Bronchial epithelial cell (primary cell): ENCODE measurements at regions not wholly inside any gene's neighbourhood (a gene's known extent, or its start where the extent isn't known, plus 50 kb on each side); places are given as distances from the start of the nearest gene placed in this dataset.

Source experiments
- DNase-seq: peaks from one replicate; pipeline ENCODE4 v3.0.0-alpha.2; 2010; ENCODE audit warnings: low read depth
- FAIRE-seq: peaks from 2 replicates; lab custom pipeline; 2011; peaks lifted over from hg19 to GRCh38; lab: Jason Lieb, UNC
- H3K27me3 ChIP-seq: 2 replicates; pipeline ENCODE4 v1.5.1; 2011; ENCODE audit warnings: low read length; ENCODE audit not compliant: control insufficient read depth, insufficient read depth
- H3K36me3 ChIP-seq: 2 replicates; pipeline ENCODE4 v1.5.1; 2011; ENCODE audit warnings: low read length; ENCODE audit not compliant: control insufficient read depth, insufficient read depth
- H3K4me3 ChIP-seq: 2 replicates; pipeline ENCODE4 v1.5.1; 2011; ENCODE audit warnings: mild to moderate bottlenecking, low read depth, low read length, control low read depth
- CTCF ChIP-seq: IDR thresholded peaks from 2 replicates; pipeline ENCODE4 v1.5.1; 2011; ENCODE audit warnings: mild to moderate bottlenecking, moderate library complexity, low read length, control low read depth, inconsistent platforms; ENCODE audit not compliant: insufficient read depth, severe bottlenecking

DNA sequence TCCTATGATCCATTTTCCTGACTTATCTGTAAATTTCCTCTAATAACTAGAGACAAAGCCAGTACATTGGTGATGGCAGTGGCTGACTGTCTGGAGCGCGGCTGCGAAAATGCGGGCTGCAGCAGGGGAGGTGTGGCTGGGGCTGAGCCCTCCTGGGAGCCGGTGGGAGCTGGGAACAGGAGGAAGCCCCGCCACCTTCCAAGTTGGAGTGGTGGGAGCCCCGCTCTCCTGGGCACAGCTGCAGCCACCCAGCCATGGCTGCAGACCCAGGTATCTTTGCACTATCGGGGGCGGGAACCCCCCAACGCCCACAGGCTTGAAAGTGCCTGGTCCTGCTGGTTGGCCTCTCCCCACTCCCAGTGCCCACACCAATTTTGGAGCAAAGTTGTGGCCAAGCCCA, 633.0 kb upstream of the TMEFF2 start:
- H3K36me3 ChIP-seq, result no peaks in the 10 kb centered on the region
- no peak for FAIRE-seq
- H3K27me3 ChIP-seq, result no peaks in the 10 kb centered on the region
- no peak for TF ChIP-seq CTCF
- no peak for DNase-seq
- no peak overlapping the region for H3K4me3 ChIP-seq

GRCh38 chr2:192814376-192814775, 619.6 kb upstream of the TMEFF2 start:
- TF ChIP-seq CTCF, result no peak
- DNase-seq (no peak), FAIRE-seq (no peak)
- H3K36me3 ChIP-seq, result no peaks in the 10 kb centered on the region
- no peaks in the 10 kb centered on the region for H3K27me3 ChIP-seq
- H3K4me3 ChIP-seq, result no peak overlapping the region

DNA sequence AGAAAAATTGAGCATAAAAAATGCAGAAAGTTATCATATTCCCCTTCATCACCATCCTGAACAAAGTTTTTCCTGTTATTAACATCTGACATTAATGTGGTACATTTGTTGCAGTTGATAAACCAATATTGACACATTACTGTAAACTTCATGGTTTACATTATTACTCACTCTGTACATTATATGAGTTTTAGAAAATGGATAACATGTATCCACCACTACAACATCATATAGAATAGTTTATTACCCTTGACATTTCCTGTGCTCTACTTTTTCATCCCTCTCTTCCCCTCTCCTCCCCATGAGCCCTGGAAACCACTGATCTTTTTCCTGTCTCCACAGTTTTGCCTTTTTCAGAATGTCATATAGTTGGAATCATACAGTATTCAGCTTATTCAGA, 618.6 kb upstream of the TMEFF2 start:
- no peak for TF ChIP-seq CTCF
- Histone ChIP-seq H3K36me3 (no peaks in the 10 kb centered on the region), H3K27me3 (no peaks in the 10 kb centered on the region), H3K4me3 (no peak overlapping the region)
- DNase-seq (no peak), FAIRE-seq (no peak)

GRCh38 chr2:192809173-192809572, 614.4 kb upstream of the TMEFF2 start:
- Histone ChIP-seq H3K27me3 (no peaks in the 10 kb centered on the region), H3K36me3 (no peaks in the 10 kb centered on the region), H3K4me3 (no peak overlapping the region)
- TF ChIP-seq CTCF, result no peak
- FAIRE-seq, result no peak
- no peak for DNase-seq

- Histone ChIP-seq H3K27me3 (no peaks in the 10 kb centered on the region), H3K36me3 (no peaks in the 10 kb centered on the region), H3K4me3 (no peak overlapping the region)
- TF ChIP-seq CTCF, result no peak
- DNase-seq (no peak), FAIRE-seq (no peak)
Measured at GRCh38 chr2:192783643-192784042, 588.9 kb upstream of the TMEFF2 start.

DNA sequence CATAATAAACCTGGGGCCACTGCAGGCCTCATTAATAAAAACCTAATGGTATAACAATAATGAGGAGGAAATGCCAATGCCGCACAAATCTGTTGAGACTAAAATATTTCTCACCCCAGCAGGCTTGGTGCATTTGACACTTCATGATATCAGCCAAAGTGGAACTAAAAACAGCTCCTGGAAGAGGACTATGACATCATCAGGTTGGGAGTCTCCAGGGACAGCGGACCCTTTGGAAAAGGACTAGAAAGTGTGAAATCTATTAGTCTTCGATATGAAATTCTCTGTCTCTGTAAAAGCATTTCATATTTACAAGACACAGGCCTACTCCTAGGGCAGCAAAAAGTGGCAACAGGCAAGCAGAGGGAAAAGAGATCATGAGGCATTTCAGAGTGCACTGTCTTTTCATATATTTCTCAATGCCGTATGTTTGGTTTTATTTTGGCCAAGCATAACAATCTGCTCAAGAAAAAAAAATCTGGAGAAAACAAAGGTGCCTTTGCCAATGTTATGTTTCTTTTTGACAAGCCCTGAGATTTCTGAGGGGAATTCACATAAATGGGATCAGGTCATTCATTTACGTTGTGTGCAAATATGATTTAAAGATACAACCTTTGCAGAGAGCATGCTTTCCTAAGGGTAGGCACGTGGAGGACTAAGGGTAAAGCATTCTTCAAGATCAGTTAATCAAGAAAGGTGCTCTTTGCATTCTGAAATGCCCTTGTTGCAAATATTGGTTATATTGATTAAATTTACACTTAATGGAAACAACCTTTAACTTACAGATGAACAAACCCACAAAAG, 580.9 kb upstream of the TMEFF2 start:
- no peak for FAIRE-seq
- TF ChIP-seq CTCF, result no peak

More for the DNA sequence above, 580.9 kb upstream of the TMEFF2 start:
- no peaks in the 10 kb centered on the region for H3K36me3 ChIP-seq
- no peak for DNase-seq
- no peaks in the 10 kb centered on the region for H3K27me3 ChIP-seq
- no peak overlapping the region for H3K4me3 ChIP-seq
